Eye (tissue), 1 donor: ENCODE measurements at regions not wholly inside any gene's neighbourhood (a gene's known extent, or its start where the extent isn't known, plus 50 kb on each side); places are given as distances from the start of the nearest gene placed in this dataset.
"Not testable (repeated sequence)": the region's sequence is repeated elsewhere in the genome, so short reads cannot be mapped to it uniquely, and the experiment has no call there.

ENCODE experiments used
- DNase-seq: peaks from one replicate; pipeline ENCODE4 v3.0.0-alpha.2; 2015

DNA sequence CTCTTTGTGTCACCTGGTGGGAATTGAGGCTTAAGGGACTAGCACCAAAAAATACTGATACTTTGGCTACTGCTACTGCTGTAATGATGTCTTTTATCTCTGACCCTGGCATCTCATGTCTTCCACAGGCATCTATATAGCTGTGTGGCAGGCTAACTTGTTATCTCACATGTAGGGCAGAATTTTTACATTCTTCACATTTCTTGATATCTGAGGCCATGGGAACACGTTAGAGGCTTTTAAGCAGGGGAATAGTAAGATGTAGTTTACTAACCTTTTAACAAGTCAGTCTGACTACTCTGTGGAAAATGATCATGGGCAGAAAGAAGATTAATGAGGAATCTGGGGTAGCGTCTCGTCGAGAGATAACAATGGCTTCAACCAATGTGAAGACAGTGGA lies 498.4 kb downstream of the PCNX1 start:
- no peak for DNase-seq

DNA sequence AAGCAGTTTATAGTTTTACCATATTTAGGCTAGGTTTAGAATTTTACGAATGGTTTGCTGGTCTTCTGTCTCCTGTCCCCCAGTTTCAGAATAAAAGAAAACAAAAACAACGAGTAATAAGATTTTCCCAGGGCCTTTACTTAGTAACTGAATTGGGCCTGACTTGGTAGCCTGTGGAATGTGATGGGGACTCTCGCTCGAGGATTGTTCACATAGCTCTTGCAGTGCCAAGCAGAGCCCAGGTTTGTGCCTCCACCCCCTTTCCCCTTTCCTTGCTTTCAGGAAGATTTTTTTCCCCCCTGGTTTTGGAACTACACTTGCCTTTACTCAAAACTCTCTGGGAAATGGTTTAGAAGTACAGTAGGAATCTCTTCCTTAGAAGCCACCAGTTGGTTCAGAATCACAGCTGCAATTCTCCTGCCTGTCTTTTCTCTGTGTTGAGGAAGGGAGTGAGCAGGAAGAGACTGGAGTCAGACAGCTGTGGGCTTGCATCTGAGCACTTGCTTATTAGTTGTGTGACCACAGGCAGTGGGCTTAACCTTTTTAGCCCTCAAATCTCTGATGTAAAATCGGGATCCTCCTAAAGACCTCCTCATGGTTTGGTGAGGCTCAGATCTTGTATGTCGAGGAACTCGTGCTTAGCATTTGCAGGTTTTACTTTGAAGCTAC lies 501.2 kb downstream of the PCNX1 start:
- no peak for DNase-seq

DNA sequence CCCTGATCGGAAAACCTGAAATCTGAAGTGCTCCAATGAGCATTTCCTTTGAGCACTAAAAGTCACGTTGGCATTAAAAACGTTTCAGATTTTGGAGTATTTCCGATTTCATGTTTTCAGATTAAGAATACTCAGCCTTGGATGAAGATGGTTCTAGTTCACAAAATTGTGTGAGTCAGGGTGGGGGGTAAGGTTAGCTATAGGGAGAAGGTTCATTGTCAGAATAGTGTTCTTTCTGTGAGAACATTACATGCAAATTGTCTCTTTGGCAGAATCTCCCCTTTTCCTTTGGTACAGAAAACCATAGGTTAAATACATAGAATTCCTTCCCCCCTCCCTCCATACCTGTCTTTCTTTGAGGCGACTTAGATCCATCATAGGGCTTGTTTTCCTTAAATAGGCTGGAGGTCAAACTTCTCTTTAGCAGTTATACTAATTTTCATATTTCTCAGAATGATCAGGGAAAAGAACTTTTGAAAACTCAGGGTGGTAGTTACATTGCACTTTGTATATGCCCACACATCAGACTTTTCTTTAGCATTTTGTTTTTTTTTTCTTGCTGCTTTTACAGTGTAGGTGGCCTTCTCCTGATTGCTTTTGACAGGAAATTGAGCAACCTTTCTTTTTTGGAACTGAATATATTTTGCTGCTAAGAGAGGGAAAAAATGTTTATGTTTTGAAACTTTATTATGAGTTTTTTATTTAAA lies 503.5 kb downstream of the PCNX1 start:
- DNase-seq: no peak

DNA sequence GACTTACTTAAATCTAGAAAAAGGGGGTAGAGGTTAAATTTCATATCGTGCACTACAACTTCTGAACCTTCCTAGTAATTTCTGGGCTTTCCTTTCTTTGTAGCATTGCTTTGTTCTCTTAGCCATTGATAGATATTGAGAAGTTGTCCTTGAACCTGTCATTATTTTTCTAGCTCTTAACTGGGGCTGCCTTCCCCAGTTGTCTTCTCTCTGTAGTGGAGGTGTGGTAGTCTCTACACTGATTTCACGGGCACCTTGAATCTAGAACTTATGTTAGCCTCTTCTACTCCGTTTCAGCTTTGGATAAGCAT lies 504.0 kb downstream of the PCNX1 start:
- DNase-seq: no peak

- DNase-seq: no peak
These were observed 504.5 kb downstream of the PCNX1 start for GRCh38 chr14:71411738-71412137.

DNA sequence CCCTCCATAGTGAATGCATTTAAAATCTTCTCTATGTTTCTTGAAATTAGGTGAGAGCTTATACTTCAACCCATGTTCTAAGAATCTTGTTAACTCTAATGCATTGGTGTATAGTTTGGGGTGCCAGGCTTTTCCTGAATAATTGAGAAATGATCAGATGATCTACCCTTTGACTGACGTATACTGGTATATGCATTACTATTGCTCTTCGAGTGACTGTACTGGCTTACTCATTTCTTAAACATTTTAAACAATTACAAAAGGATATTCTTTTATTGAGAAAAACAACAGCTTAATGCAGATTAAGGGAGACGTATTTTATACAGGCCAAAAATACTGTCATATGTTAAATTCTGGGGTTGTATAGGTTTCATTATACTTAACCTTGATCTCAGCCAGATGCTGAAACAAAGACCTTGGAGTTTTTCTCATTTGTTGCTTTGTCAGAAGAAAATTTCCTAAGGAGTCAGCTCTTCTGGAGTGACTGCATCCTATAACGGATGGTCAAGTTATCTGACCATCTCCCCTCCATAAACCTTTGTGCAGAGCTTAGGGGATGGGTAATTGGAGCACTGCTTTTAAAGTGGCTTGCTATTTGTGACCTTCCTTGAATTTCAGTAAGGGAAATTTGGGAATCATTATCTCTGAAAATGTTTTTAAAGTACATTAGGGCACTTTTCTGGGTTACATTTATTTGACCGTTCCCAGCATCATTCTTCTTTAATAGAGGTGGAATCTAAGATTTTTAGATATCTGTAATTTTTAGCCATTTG lies 507.6 kb downstream of the PCNX1 start:
- DNase-seq: no peak

- no peak for DNase-seq
These were observed 508.1 kb downstream of the PCNX1 start for GRCh38 chr14:71415404-71415690.

- DNase-seq: no peak
These were observed 509.1 kb downstream of the PCNX1 start for GRCh38 chr14:71416392-71416791.

GRCh38 chr14:71418532-71419245 lies 511.4 kb downstream of the PCNX1 start:
- no peak for DNase-seq

- no peak for DNase-seq
These were observed 508.7 kb upstream of the RGS6 start for GRCh38 chr14:71423481-71423880.

- no peak for DNase-seq
These were observed 507.3 kb upstream of the RGS6 start for GRCh38 chr14:71424941-71425340.

GRCh38 chr14:71426001-71426400 lies 506.2 kb upstream of the RGS6 start:
- no peak for DNase-seq

DNA sequence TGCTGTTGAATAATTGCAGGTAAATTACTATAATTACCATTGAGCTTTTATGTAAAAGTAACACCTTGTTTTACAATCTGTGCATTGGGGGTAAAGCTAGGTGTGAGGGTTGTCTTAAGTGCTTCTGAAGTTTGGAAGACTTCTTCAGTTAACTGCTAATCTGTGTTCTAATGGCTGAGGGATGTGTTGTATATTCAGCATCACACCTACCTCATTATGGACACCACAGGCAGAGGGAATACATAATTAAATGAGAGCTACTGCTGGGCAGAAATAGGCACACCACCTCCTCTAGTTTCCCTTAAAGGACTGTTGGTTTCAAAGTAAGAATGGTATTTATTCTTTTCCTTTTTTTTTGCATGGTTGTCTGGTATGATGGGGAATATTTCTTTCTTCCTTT lies 502.3 kb upstream of the RGS6 start:
- DNase-seq: no peak

GRCh38 chr14:71430321-71430677 lies 501.9 kb upstream of the RGS6 start:
- no peak for DNase-seq

- no peak for DNase-seq
These were observed 501.4 kb upstream of the RGS6 start for GRCh38 chr14:71430678-71431376.

GRCh38 chr14:71432334-71433110 lies 499.7 kb upstream of the RGS6 start:
- no peak for DNase-seq

DNA sequence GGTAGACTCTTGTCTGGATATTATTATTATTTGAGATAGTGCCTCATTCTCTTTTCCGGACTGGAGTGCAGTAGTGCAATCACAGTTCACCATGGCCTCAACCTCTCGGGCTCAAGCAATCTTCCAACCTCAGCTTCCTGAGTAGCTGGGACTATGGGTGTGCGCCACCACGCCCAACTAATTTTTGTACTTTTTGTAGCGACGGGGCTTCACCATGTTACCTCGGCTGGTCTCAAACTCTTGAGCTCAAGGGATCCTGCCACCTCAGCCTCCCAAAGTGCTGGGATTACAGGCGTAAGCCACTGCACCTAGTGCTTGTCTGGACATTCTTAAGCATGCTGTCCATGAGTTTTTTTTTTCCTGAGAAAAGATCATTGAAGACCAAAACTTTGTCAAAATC lies 498.9 kb upstream of the RGS6 start:
- no peak for DNase-seq

- DNase-seq: not testable (repeated sequence)
These were observed 496.6 kb upstream of the RGS6 start for GRCh38 chr14:71435641-71436040.

DNA sequence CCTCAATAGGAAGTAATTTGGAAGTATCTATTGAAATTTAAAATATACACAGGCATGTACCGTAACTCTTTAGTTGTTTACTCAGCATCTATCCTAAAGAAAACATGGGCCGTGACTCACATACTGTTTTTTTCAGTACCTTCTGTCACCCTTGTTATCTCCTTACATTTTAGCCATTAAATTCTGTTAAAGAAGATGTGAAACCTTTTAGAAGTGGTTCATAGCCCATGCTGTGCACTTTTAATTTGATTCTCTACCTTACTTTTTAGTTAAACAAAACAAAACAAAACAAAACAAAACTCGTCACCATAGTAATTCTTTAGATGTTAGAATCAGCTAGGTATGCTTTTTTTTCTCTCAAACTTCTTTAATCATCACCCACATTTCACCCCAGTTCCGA lies 494.4 kb upstream of the RGS6 start:
- no peak for DNase-seq

DNA sequence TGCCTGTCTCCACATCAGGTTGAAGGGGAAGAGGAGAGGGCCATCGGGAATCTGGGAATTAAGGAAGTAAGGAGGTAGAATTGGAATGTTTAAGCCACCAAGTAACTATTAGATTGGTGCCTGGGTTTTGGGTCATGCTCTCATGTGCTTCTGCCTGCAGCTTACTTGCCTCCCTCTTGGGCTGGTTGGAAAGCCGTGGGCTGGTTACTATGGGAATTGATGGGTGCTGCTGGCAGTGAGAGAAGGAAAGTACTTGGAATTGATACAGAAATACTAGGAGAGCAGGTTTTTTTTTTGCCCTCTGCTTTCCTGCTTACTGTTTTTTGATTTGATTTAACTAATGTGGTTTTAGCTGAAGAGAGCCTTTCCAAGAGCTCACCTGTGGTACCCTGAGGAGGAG lies 493.5 kb upstream of the RGS6 start:
- no peak for DNase-seq

GRCh38 chr14:71441126-71441525 lies 491.1 kb upstream of the RGS6 start:
- no peak for DNase-seq

- DNase-seq: no peak
These were observed 488.0 kb upstream of the RGS6 start for GRCh38 chr14:71444030-71444822.
